SK-N-SH (cell line): ENCODE measurements at regions not wholly inside any gene's neighbourhood (a gene's known extent, or its start where the extent isn't known, plus 50 kb on each side); places are given as distances from the start of the nearest gene placed in this dataset.

ENCODE experiments used
- SIN3A ChIP-seq: IDR thresholded peaks from 2 replicates; pipeline ENCODE4 v1.6.1; 2012; ENCODE audit warnings: low read depth, mild to moderate bottlenecking, low read length, moderate library complexity, borderline replicate concordance
- TAF1 ChIP-seq: IDR thresholded peaks from 2 replicates; pipeline ENCODE4 v1.6.1; 2012; ENCODE audit warnings: low read depth, mild to moderate bottlenecking, low read length, moderate library complexity, borderline replicate concordance
- TF ChIP-seq, protein P1 (sequence below): fragments of 200-600 bp; sonication (generic); IDR thresholded peaks from 2 replicates; pipeline ENCODE4 v1.6.1; 2017; ENCODE audit warnings: antibody characterized with exemption, mild to moderate bottlenecking, moderate library complexity
- TF ChIP-seq, protein P2 (sequence below): IDR thresholded peaks from 2 replicates; pipeline ENCODE4 v1.4.0; 2012; ENCODE audit warnings: low read depth

DNA sequence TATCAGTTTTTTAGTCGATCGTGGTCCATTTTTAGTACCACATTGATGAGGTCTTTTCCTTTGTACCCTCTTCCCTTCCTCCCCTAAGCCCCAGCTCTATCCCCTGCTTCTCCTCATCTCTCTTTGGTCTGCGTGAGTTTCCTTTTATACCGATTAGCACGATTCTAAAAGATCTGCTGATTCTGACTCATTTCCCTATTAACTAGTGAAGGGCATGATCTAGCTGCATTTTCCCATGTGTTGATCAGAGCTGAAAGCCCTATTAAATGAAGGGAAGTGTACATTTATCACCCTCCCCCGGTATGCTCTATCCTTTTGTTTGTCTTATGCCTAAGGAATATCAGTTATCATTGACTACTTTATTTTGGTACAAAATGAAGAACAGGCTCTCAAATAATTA lies 181.7 kb upstream of the NPY2R start:
- TF ChIP-seq, protein P1, sequence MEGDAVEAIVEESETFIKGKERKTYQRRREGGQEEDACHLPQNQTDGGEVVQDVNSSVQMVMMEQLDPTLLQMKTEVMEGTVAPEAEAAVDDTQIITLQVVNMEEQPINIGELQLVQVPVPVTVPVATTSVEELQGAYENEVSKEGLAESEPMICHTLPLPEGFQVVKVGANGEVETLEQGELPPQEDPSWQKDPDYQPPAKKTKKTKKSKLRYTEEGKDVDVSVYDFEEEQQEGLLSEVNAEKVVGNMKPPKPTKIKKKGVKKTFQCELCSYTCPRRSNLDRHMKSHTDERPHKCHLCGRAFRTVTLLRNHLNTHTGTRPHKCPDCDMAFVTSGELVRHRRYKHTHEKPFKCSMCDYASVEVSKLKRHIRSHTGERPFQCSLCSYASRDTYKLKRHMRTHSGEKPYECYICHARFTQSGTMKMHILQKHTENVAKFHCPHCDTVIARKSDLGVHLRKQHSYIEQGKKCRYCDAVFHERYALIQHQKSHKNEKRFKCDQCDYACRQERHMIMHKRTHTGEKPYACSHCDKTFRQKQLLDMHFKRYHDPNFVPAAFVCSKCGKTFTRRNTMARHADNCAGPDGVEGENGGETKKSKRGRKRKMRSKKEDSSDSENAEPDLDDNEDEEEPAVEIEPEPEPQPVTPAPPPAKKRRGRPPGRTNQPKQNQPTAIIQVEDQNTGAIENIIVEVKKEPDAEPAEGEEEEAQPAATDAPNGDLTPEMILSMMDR = no peak
- TF ChIP-seq TAF1 (no peak), SIN3A (no peak)
- TF ChIP-seq, protein P2, sequence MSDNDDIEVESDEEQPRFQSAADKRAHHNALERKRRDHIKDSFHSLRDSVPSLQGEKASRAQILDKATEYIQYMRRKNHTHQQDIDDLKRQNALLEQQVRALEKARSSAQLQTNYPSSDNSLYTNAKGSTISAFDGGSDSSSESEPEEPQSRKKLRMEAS = no peak
